Aorta (tissue), 5 donors: ENCODE measurements at regions not wholly inside any gene's neighbourhood (a gene's known extent, or its start where the extent isn't known, plus 50 kb on each side); places are given as distances from the start of the nearest gene placed in this dataset.

Experiments used
- ATAC-seq: fragments of 200-7000 bp; cut with Tn5 transposase; one replicate; pipeline ENCODE4 v1.9.1; 2022; ENCODE audit warnings: moderate library complexity; ENCODE audit not compliant: low FRiP score
- DNase-seq, 2 donors: peaks; one replicate each; pipeline ENCODE4 v3.0.0-alpha.2; 2020
- H3K27ac ChIP-seq, 2 donors: one replicate each; pipeline ENCODE4 v1.5.1; 2013; ENCODE audit warnings: low read length in 2 of 2, mild to moderate bottlenecking in 2 of 2, moderate library complexity in 2 of 2, control low read depth in 1 of 2, inconsistent platforms in 1 of 2, low read depth in 1 of 2
- H3K27me3 ChIP-seq, 2 donors: one replicate each; pipeline ENCODE4 v1.6.1; 2013; ENCODE audit warnings: control low read depth in 1 of 2, low read length in 1 of 2, mild to moderate bottlenecking in 1 of 2, moderate library complexity in 1 of 2; ENCODE audit not compliant: insufficient read depth in 2 of 2, control insufficient read depth in 1 of 2
- H3K36me3 ChIP-seq, 2 donors: one replicate each; pipeline ENCODE4 v1.6.1; 2013; ENCODE audit warnings: control low read depth in 1 of 2, low read length in 1 of 2, mild to moderate bottlenecking in 1 of 2; ENCODE audit not compliant: insufficient read depth in 2 of 2, control insufficient read depth in 1 of 2
- H3K4me1 ChIP-seq, 2 donors: one replicate each; pipeline ENCODE4 v1.6.1; 2013; ENCODE audit warnings: low read length in 2 of 2, control low read depth in 1 of 2, mild to moderate bottlenecking in 1 of 2, moderate library complexity in 1 of 2; ENCODE audit not compliant: insufficient read depth in 2 of 2, control insufficient read depth in 1 of 2
- H3K4me3 ChIP-seq, 2 donors: one replicate each; pipeline ENCODE4 v1.5.1; 2013; ENCODE audit warnings: low read length in 2 of 2, control low read depth in 1 of 2, mild to moderate bottlenecking in 1 of 2
- H3K9me3 ChIP-seq: one replicate; pipeline ENCODE4 v1.6.1; 2013; ENCODE audit warnings: mild to moderate bottlenecking, low read length; ENCODE audit not compliant: control insufficient read depth
- WGBS, 2 donors: extraction: QIAGEN DNeasy Blood & Tissue Kit; methylation state at CpG; one replicate each; pipeline ENCODE4 v1.1.7; 2013; 5-methylcytosine and 5-hydroxymethylcytosine counted together
- intact Hi-C, 2 donors: fragments of 100-400 bp; cut with DNase I; formaldehyde crosslinking; loops; one replicate each; pipeline versions ENCODE4 v1.14.2 to v1.15.0; 2022
- donor health status: healthy with polysubstance abuse.
- donor health status: Bipolar disorder and iron deficiency.
- donor health status: DM: no; HTN: no; CAD: no.
- donor health status: DM: no; HTN: no; CAD: no.
- donor health status: DM: yes; HTN: yes; CAD: no.

- H3K27ac ChIP-seq, result no peak overlapping the region
- 74 to 78% methylated on average over 15 of the region's 15 CpGs for WGBS, 2 donors
- H3K4me3 ChIP-seq, result no peak overlapping the region
- H3K36me3 ChIP-seq, result no peaks in the 10 kb centered on the region
- H3K27me3 ChIP-seq, result no peaks in the 10 kb centered on the region
- intact Hi-C loops, result no loop called here
- DNase-seq (peak; percentile 21 to 45), ATAC-seq (no peak)
- no peaks in the 10 kb centered on the region for H3K4me1 ChIP-seq
- H3K9me3 ChIP-seq, result peaks cover 3% of the 10 kb centered on the region
Measured at GRCh38 chr9:126051446-126052130, 275.0 kb upstream of the MVB12B start.

- Histone ChIP-seq H3K36me3 (no peaks in the 10 kb centered on the region), H3K9me3 (no peaks in the 10 kb centered on the region), H3K27me3 (no peaks in the 10 kb centered on the region), H3K4me3 (no peak overlapping the region), H3K27ac (no peak overlapping the region), H3K4me1 (no peaks in the 10 kb centered on the region)
- intact Hi-C loops, result no loop called here
- no peak for ATAC-seq
- peak in 1 of 2 donors; percentile 17 for DNase-seq
- WGBS, 2 donors, result 73 to 76% methylated on average over 6 of the region's 6 CpGs
Measured at GRCh38 chr9:126052791-126053190, 273.8 kb upstream of the MVB12B start.

- no peaks in the 10 kb centered on the region for H3K36me3 ChIP-seq
- H3K4me3 ChIP-seq, result no peak overlapping the region
- DNase-seq (peak in 1 of 2 donors; percentile 38), ATAC-seq (no peak)
- H3K27ac ChIP-seq, result no peak overlapping the region
- intact Hi-C loops, result no loop called here
- no peaks in the 10 kb centered on the region for H3K27me3 ChIP-seq
- 45 to 53% methylated on average over 6 of the region's 6 CpGs for WGBS, 2 donors
- H3K4me1 ChIP-seq, result no peaks in the 10 kb centered on the region
- no peaks in the 10 kb centered on the region for H3K9me3 ChIP-seq
Measured at GRCh38 chr9:126053913-126054312, 272.7 kb upstream of the MVB12B start.

- DNase-seq, result peak in 1 of 2 donors; percentile 53
- ATAC-seq, result no peak
- H3K4me3 ChIP-seq, result no peak overlapping the region
- no peaks in the 10 kb centered on the region for H3K27me3 ChIP-seq
- WGBS, 2 donors, result 56 to 62% methylated on average over 16 of the region's 16 CpGs
- no peaks in the 10 kb centered on the region for H3K4me1 ChIP-seq
- no peaks in the 10 kb centered on the region for H3K9me3 ChIP-seq
- intact Hi-C loops, result no loop called here
- no peaks in the 10 kb centered on the region for H3K36me3 ChIP-seq
- H3K27ac ChIP-seq, result no peak overlapping the region
Measured at GRCh38 chr9:126055381-126055985, 271.1 kb upstream of the MVB12B start.

- intact Hi-C loops, result no loop called here
- Histone ChIP-seq H3K9me3 (no peaks in the 10 kb centered on the region), H3K4me3 (no peak overlapping the region), H3K27me3 (no peaks in the 10 kb centered on the region), H3K27ac (no peak overlapping the region), H3K36me3 (no peaks in the 10 kb centered on the region), H3K4me1 (no peaks in the 10 kb centered on the region)
- 72 to 73% methylated on average over 10 of the region's 10 CpGs for WGBS, 2 donors
- DNase-seq (peak in 1 of 2 donors; percentile 31), ATAC-seq (no peak)
Measured at GRCh38 chr9:126056312-126057021, 270.2 kb upstream of the MVB12B start.

- intact Hi-C loops, result no loop called here
- WGBS, 2 donors, result 79 to 80% methylated on average over 31 of the region's 31 CpGs
- no peak overlapping the region for H3K27ac ChIP-seq
- H3K4me1 ChIP-seq, result no peaks in the 10 kb centered on the region
- no peaks in the 10 kb centered on the region for H3K27me3 ChIP-seq
- H3K36me3 ChIP-seq, result no peaks in the 10 kb centered on the region
- H3K4me3 ChIP-seq, result no peak overlapping the region
- ATAC-seq, result no peak
- DNase-seq, result peak in 1 of 2 donors; percentile 51
- no peaks in the 10 kb centered on the region for H3K9me3 ChIP-seq
Measured at GRCh38 chr9:126057121-126057825, 269.4 kb upstream of the MVB12B start.

GRCh38 chr9:126058011-126058531 is 268.6 kb upstream of the MVB12B start:
- no peaks in the 10 kb centered on the region for H3K27me3 ChIP-seq
- intact Hi-C loops, result no loop called here
- no peak overlapping the region for H3K4me3 ChIP-seq
- DNase-seq (no peak), ATAC-seq (no peak)
- peaks cover 4% of the 10 kb centered on the region for H3K9me3 ChIP-seq
- 43 to 47% methylated on average over 9 of the region's 9 CpGs for WGBS, 2 donors
- H3K36me3 ChIP-seq, result no peaks in the 10 kb centered on the region
- no peaks in the 10 kb centered on the region for H3K4me1 ChIP-seq
- H3K27ac ChIP-seq, result no peak overlapping the region

GRCh38 chr9:126058591-126058990 is 268.0 kb upstream of the MVB12B start:
- no peaks in the 10 kb centered on the region for H3K36me3 ChIP-seq
- H3K27ac ChIP-seq, result no peak overlapping the region
- intact Hi-C loops, result no loop called here
- ATAC-seq, result no peak
- 47 to 61% methylated on average over 15 to 16 of the region's 16 CpGs for WGBS, 2 donors
- no peaks in the 10 kb centered on the region for H3K4me1 ChIP-seq
- H3K27me3 ChIP-seq, result no peaks in the 10 kb centered on the region
- DNase-seq, result peak in 1 of 2 donors; percentile 56
- peaks cover 4% of the 10 kb centered on the region for H3K9me3 ChIP-seq
- H3K4me3 ChIP-seq, result no peak overlapping the region
